Skin of body (tissue), 1 donor: ENCODE measurements at regions not wholly inside any gene's neighbourhood (a gene's known extent, or its start where the extent isn't known, plus 50 kb on each side); places are given as distances from the start of the nearest gene placed in this dataset.
A peak's percentile ranks its signal among the peaks of the same experiment; 100 is the strongest.

ENCODE experiments used
- DNase-seq: peaks from one replicate; lab custom pipeline; 2025; lab: John Stamatoyannopoulos, UW

DNA sequence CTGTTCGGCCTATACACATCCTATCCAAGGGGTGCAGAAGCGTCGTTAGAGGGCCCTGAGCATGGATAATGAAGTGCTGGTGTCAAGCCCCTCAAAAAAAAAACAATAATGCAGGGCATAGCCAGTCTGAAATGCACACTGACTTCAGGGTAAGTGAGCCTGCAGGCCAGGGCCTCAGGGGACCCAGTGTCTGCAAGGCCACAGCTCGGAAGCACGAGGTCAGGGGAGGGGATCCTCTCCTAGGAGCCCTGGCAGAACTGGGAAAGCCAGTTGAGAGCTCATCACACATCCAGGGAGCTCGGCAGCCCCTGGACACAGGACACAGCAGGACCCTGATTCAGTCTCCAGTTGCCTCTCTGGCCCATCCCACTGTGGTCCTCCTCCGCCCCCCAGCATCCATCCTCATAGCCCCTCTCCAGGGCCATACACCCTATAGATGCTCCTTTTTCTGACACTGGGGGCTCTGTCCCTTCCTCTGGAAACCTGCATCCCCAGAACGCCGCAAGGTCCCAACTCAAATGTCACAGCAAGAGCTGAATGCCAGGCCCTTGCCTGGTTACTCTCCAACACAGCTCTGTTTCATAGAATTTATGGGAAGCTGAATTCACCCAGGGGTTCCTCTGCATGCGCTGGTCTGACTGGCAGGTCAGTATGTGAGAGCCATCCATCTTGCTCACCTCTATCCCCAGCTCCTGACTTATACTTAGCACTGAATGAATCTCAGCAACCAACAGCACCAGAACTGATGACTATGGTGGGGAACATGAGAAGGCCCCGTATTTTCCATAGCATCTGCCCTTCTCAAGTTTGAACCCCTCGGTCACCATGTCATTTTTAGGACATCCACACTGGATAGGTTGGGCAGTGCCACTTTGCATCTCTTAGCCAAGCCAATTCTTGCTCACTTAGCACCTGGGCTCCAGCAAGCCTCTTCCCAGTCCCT, 717.0 kb upstream of the IGFBP3 start:
- no peak for DNase-seq

DNA sequence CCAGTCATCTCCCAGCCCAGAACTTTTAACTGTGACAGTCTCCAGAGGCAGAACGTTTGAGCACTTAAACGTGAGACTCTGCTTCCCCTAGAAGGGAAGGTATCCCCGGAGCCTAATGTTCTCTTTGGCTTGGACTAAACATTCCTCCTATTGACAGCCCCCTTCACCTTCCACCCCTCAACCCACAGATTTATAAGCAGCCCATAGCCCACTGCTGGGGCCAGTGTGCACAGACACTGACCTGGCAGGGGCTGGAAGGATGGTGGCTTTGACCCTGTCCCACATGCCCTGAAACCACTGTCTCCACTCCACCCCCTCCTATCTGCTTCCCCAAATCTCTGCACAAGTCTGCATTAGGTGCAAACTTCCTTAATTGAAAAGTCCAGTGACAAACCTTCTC, 715.0 kb upstream of the IGFBP3 start:
- no peak for DNase-seq

DNA sequence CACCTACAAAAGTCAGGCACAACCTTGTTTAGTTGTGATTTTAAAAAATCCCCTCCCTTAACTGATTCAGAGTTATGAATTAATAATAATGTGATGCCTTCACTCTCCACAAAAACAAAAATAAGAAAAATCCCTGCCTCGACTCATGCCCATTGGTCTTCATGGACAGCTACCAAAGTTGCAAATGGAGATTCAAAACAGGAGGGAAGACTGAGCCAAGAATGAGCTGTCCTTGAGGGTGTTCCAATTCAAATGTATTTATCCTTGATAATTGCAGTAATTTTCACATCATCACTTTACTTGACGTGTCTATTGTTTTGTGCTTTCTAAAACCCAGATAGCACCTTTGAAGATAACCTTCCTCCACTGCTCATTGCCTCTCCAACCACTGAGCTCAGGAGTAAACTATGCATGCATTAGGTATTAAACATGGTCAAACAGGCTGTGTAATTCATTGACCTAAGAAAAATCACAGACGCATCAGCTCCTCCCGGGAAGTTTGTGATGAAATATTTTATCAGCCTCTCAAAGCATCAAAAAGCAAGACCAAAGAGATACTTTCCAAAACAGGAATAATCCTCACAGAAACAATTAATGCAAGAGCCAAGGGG, 712.7 kb upstream of the IGFBP3 start:
- no peak for DNase-seq

DNA sequence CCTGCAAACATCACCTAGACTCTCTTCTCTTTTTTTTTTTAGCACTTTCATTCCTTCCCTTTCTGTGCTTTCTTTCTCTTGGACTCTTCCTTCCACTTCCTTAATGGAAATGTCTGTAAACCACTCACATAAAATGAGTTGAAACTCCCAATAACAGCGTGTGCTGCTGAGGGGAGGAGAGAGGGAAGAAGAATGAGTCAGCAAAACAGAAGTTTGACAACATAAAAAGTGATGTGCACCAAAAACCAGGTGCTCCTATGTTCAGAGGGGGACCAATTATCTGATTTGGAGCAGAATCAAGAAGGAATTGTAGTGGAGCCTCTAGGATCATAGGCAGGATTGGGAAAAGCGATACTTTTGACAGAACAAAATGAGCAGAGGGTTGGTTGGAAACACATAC, 712.1 kb upstream of the IGFBP3 start:
- DNase-seq = no peak

DNA sequence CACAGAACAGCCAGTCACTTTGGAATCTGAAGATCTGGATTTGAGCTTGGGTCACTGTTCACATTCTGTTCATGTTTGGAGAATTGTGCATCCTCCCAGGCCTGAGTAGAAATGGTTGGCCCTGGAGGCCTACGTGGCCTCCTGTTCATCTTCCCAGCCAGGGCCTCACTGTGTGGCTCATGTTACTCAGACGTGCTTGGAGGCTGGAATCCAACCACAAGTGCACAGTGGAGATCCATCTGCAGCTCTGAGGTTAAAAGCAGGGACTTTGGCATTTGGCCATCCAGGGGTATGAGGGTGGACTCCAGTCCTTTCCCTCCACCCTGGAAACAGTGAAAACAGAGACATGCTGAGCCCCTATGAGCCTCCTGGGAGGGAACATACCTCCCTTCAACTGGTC, 709.0 kb upstream of the IGFBP3 start:
- no peak for DNase-seq

DNA sequence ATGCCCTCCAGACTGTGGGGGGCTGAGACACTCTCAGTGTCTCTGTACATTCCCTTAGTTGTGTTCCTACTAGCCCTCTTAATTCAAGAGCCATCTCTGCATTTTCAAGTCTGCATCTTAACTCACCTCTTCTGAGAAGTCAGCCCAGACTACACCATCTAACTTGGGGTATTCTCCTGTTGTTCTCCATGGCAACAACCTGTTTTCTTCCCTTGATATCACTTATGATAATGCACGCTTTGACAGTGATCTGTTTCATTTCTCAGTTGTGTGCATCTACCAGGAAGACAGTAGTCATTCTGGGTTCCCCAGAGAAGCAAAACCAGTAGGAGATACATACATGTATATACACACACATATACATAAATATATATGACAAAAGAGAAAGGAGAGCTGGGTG, 707.3 kb upstream of the IGFBP3 start:
- DNase-seq = no peak

DNA sequence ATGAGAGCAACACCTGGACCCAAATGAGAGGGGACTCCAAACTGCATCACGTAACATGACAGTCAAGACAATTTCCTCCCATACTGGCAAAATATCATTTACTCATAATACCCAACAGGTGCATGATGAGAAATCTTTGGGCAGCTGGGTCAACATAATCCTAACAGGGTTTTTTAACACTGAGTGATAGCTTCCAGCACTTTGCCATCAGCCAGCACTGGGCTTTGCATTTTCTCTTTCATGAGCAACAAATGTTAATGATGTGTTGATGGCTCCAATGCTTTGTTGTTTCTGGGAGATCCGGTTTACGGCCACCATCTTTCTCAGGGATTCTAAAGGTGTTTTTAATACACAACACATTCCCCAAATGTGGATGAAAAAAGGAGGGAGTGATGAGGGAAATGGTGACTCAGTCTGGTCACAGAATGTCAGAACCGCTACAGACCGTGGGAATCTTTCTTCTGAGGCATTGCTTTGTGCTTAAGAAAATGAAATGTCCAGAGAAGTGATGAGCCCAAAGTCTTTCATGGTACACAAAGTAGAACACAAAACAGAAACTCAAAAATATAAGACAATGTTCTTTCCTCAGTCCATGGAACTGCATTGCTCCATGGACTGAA, 705.7 kb upstream of the IGFBP3 start:
- DNase-seq = no peak

DNA sequence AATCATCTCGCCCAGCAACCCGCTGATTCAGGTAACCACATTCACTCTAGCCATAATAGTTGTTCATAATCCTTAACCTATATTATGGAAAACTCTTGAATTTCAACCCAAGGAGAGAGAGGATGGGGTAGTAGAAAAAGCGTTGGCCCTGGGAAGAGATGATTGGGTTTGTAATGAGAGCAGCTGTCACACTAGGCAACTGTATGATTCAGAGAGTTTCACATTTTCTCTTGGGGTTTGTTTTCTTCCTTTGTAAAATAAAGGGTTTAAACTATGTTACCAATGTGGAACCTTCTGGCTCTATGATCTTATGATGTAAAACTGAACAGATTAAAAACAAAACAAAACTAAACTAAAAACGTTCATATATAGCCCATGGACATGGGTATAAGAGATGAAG, 705.2 kb upstream of the IGFBP3 start:
- no peak for DNase-seq

DNA sequence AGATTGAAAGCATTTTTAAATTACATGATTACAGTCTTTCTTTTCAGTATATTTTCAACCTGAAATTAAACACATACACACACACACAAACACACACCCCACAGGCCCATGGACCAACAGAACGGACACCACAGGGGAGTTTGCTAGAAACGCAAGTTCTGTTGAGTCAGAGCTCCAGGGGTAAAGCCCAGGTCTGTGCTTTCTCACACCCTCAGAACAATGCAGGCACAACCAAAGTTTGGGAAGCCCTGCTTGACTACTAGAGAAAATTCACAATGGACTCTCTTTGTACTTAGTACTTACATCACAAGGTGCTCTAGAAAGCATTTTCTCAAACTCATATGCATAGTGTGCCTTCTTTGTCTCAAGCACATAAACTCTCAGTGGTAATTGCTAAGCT, 704.0 kb upstream of the IGFBP3 start:
- no peak for DNase-seq

DNA sequence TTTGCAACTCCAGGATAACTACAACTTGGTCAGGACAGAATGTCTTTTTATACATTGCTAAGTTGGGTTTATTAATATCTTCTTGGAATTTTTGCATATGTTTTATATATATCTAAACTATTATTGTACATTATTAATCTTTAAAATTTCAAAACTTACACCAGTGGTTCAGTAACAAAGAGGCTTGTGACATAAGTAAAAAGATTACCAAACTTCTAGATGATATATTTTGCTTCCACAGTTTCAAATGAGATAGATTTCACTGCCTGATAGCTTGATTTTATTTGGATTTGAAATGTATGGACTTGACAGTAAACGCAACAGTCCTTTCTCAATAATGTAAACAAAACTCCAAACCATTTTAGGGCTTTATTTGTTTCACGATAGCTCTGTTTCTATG, 701.2 kb upstream of the IGFBP3 start:
- no peak for DNase-seq

DNA sequence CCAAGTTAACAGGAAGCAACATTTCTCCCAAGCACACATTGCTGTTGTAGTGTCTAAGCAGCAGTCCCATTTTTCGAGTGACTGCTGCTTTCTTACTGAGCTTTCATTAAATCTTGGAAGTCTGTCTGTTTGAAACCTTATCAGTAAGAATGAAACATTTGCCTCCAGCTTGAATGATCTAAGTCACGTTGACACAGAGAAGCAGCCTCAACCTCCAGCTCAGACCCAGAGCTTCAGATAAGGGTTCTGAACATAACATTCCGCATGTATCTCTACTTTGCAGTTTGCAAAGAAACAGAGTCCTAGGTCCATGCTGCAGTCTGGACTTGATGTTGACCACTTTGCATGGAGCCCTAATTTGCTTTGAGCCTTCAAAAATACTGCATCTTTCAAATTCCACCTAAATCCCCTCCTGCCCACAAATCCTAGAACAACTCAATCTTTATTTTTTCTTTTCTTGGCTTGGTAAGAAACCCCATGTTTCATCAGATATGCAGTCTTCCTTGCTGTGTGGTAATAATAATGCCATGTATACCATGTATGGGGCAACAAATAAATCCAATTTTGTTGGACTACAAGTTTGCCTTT, 698.7 kb upstream of the IGFBP3 start:
- DNase-seq = no peak

DNA sequence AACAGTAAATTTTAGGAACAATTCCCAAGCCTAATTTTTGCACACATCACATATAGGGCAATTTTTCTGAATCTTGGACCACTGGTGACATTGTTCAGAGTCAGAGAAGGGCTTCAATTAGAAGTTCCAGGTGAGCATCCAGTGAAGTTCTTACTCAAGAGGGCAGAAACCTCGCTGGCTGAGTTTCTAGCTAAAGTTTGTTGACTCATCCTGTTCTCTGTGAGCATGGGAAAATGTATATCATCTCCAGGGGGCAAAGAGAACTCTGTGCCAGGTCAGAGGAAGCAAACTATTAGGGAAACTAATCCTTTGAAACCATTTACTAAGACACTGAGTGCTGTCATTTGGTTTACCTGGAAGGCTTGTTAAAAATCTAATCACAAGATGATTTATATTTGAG, 695.6 kb upstream of the IGFBP3 start:
- DNase-seq = no peak

DNA sequence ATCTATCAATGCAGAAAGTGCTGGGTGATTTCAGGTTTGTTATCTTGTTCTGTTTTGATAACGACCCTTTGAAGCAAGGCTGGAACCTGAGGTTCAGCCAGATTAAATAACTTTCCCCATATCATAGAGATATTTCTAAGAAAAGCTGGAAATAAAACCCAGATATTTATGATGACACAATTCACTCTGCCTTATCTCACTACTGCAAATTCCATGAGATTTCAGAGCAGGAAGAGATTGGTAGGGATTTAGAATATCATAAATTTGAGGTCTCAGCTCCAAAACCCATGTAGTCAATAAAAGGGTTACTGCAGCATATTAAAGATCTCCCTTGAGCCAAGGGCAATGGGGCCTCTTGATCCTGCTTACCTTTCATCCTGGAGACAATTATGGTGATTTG, 692.5 kb upstream of the IGFBP3 start:
- DNase-seq = no peak

DNA sequence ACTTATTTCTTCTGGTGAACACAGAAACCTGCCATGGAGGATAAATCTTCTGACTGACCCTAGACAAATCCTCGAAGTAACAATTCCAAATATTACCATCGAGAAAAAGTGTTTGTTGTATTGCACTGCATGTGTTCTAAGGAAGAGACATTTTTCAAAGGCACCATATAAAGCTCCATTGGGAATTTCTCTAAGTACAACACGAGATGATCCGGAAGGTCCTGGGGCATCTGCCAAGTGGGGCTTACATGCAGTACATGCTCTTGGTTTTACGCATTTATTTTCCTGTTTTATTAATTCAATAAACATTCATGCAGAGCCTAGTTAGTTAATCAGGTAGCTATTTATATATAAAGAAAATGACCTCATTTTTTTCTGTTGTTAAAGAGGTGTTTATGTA, 692.0 kb upstream of the IGFBP3 start:
- DNase-seq = peak; percentile 21

DNA sequence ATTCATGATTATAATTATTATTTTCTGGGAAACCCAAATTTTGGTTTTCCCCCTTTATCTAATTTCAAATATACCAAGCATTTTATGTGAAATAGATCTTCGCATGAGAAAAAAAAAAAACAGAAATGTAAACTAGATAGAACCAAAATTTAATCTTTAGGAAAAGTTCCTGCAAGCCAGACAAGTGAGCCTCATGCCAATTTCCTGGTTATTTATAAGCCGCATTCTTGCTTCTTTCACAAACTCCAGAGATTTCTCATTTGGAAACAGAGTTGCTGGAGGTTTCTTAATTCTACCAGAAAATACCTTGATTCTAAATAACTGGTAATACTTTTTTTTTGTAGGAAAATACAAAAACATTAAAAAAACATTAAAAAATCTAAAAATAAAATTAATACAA, 690.4 kb upstream of the IGFBP3 start:
- no peak for DNase-seq

DNA sequence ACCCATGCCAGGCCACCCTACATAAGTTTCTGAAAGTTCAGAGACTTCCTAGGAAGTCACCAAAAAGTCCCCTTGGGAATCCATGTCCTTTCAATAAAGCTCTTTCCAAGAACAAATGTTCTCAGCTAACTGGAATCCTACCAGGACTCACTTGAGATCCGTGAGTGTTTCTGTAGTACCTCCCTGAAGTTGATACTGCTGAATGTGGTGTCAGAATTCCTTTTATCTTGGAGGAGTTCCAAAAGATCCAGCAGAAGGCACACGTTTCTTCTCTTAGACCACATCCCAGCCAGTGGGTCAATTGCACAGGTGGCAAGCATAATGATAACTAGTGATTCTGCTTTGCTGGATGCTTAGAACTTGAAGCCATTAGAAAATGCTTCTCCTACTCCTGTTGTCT, 689.7 kb upstream of the IGFBP3 start:
- DNase-seq = no peak

DNA sequence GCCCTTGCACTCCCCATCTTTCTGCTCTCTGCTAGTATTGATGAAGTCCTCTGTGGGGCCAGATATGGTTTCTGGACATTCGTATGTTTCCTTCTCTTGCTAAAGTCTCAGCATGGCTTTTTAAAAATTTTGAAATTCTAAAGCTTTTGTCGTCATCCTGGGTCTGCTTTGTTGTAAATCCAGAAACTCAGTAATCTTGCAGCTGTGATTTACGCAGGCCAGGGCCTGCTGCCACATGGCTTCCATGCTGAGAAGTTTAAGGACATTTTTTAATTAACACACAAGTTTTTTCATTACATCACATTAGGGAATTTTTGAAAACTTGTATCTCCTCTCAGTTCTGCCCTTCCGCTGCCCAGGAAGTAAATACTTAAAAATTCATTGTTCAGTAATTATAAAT, 686.1 kb upstream of the IGFBP3 start:
- peak; percentile 56 for DNase-seq

DNA sequence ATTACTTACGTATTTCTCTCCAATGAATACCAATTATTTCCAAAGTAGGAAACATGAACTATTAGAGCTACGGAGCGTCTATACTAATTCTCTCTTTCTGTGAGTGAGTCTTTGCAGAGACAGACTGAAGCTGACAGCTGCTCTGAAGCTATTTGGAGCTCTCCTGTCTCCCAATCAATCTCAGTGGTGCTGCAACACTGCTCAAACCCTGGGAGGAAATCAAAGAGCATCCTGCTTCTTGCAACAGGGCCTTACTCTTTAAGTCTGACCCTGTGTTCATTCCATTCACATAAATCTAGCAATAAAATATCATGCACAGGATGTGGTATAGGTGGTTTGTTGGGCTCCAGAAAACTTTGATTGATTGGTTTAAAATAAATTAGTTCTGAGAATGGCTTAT, 685.7 kb upstream of the IGFBP3 start:
- DNase-seq = no peak

DNA sequence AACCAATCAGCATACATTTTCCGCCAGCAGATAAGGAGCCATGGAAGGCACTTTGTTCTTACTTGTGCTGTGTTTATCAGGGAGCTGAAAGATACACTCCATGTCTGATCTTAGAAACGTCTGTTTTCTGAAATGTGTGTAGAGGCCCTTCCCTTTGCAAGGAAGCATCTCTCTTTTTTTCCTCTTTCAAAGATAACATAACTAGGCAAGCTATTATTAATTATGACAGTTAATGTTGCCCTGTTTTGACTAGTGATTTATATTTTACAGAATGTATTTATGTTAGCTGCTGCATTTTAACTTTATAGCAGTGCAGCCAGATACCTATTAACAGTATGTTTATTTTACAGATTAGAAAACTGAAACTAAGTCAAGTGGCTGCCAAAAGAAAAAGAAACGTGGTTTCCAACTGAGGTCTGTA, 683.2 kb upstream of the IGFBP3 start:
- DNase-seq = no peak

DNA sequence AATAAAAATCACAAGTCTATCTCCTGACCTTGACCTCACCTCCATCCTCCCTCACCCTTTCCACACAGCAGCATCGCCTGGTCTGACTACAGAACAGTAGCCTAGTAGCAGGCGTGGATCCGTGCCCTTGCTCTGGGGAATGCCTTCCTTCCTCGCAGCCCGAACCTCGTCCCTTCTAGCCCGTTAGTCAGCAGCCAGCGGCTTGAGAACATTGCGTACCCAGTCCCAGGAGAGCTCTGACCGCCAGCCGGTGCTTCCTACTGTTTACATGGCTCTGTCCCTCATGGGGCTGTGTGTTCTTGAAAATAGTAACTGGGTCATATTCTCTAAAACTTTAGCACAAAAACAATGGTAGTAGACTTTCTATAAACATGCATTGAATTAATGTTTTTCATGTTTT, 682.7 kb upstream of the IGFBP3 start:
- no peak for DNase-seq

DNA sequence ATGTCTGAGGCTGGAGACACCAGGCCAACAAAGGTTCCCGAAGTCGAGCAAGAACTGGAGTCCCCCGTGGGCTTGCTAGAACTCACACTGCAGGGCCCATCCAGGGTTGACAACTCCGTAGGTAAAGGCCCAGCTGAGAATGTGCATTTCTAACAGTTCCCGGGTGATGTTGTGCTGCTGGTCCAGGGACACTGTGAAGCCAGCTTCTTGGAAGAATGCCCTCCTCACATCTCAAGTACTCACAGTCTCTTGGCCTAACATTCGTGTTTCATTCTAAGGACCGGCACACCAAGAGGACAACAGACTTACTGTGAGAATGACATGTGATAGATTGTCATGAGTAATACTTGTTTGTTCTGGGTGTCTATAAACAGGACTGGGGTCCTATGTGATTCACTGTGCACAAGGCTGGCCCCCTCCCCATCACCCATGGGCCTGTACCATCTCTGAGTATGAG, 682.3 kb upstream of the IGFBP3 start:
- DNase-seq = no peak

DNA sequence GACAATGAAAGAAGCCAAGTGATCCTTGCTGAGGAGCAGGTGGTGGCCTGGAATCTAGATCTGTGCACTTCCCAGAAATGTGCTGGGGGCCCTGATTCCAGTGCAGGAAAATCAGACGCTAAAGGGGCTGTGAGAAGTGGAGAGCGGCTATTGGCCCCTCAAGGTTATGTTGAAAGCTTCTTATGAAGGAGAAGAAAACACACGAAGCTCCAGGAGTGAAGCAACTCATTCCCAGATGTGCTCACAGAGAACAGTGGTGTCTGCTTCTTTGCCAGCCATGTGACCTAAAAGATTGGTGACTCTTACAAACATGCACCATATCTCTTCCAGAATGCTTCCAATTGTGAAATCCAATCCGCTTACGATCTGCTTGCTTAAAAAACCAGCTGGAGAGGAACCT, 679.3 kb upstream of the IGFBP3 start:
- no peak for DNase-seq
